Progenitor cell of endocrine pancreas (in vitro differentiated cells): ENCODE measurements at regions not wholly inside any gene's neighbourhood (a gene's known extent, or its start where the extent isn't known, plus 50 kb on each side); places are given as distances from the start of the nearest gene placed in this dataset.

Source experiments
- DNase-seq: peaks from one replicate; pipeline ENCODE4 v3.0.0; 2021; ENCODE audit warnings: low spot score; ENCODE audit not compliant: unreplicated experiment
- H3K27ac Mint-ChIP-seq: 2 replicates; pipeline ENCODE4 v1.8.0; 2021; ENCODE audit warnings: mild to moderate bottlenecking, moderate library complexity, mixed read lengths
- H3K27me3 Mint-ChIP-seq: 2 replicates; pipeline ENCODE4 v1.8.0; 2021; ENCODE audit warnings: mixed read lengths
- H3K36me3 Mint-ChIP-seq: 2 replicates; pipeline ENCODE4 v1.8.0; 2022; ENCODE audit warnings: mixed read lengths; ENCODE audit not compliant: insufficient read depth
- H3K4me1 Mint-ChIP-seq: 2 replicates; pipeline ENCODE4 v1.8.0; 2021; ENCODE audit warnings: low read depth, mixed read lengths
- H3K4me3 Mint-ChIP-seq: 2 replicates; pipeline ENCODE4 v1.8.0; 2021; ENCODE audit warnings: low read depth, mild to moderate bottlenecking, moderate library complexity, mixed read lengths
- H3K9me3 Mint-ChIP-seq: 2 replicates; pipeline ENCODE4 v1.8.0; 2021; ENCODE audit warnings: low read depth, mixed read lengths
- TF ChIP-seq, protein P1 (sequence below): fragments of 200-600 bp; sonication (generic); IDR thresholded peaks from one replicate; pipeline ENCODE4 v1.5.0; 2021; ENCODE audit warnings: antibody characterized with exemption, mild to moderate bottlenecking; ENCODE audit not compliant: unreplicated experiment

DNA sequence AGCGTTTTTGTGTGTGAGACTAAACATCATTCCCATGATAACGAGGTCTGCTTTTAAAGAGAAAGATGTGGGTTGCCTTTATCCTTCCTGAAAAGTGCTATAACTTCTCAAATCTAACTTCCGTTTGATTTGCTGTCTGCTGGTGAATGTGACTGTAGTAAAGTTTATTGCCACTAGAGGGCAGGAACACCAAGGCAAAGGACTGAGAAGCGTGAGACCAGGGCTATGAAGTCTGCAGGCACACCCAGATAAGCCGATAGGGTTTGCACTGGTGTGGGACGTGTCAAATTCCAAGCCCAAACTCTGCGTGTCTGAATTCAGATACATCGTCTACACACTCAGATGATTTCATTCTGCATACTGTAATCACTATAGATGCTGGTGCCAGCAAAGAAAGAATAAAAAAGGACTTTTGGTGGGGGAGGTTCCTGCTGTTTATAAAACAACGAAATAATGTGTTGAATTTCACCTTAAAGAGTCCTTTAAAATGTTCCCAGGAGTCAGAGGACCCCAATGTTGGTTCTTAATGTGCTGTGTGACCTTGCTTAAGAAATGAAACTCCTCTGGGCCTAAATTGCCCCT, 87.2 kb downstream of the PTTG1 start:
- TF ChIP-seq, protein P1, sequence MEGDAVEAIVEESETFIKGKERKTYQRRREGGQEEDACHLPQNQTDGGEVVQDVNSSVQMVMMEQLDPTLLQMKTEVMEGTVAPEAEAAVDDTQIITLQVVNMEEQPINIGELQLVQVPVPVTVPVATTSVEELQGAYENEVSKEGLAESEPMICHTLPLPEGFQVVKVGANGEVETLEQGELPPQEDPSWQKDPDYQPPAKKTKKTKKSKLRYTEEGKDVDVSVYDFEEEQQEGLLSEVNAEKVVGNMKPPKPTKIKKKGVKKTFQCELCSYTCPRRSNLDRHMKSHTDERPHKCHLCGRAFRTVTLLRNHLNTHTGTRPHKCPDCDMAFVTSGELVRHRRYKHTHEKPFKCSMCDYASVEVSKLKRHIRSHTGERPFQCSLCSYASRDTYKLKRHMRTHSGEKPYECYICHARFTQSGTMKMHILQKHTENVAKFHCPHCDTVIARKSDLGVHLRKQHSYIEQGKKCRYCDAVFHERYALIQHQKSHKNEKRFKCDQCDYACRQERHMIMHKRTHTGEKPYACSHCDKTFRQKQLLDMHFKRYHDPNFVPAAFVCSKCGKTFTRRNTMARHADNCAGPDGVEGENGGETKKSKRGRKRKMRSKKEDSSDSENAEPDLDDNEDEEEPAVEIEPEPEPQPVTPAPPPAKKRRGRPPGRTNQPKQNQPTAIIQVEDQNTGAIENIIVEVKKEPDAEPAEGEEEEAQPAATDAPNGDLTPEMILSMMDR = peak; percentile 91
- H3K4me3 Mint-ChIP-seq = no peak overlapping the region
- no peaks in the 10 kb centered on the region for H3K9me3 Mint-ChIP-seq
- no peaks in the 10 kb centered on the region for H3K36me3 Mint-ChIP-seq
- peak; percentile 46 for DNase-seq
- no peak overlapping the region for H3K27ac Mint-ChIP-seq
- peaks cover 21% of the 10 kb centered on the region for H3K27me3 Mint-ChIP-seq
- H3K4me1 Mint-ChIP-seq = peaks cover 3% of the 10 kb centered on the region

GRCh38 chr5:160511280-160511929, 89.8 kb downstream of the PTTG1 start:
- no peaks in the 10 kb centered on the region for H3K9me3 Mint-ChIP-seq
- H3K27me3 Mint-ChIP-seq = peaks cover 19% of the 10 kb centered on the region
- DNase-seq = no peak
- H3K4me3 Mint-ChIP-seq = no peak overlapping the region
- H3K4me1 Mint-ChIP-seq = peaks cover 6% of the 10 kb centered on the region
- TF ChIP-seq, protein P1 = no peak
- no peak overlapping the region for H3K27ac Mint-ChIP-seq
- no peaks in the 10 kb centered on the region for H3K36me3 Mint-ChIP-seq
